ENCODE measurements at regions not wholly inside any gene's neighbourhood (a gene's known extent, or its start where the extent isn't known, plus 50 kb on each side); places are given as distances from the start of the nearest gene placed in this dataset.
A peak's percentile ranks its signal among the peaks of the same experiment; 100 is the strongest.

DNA sequence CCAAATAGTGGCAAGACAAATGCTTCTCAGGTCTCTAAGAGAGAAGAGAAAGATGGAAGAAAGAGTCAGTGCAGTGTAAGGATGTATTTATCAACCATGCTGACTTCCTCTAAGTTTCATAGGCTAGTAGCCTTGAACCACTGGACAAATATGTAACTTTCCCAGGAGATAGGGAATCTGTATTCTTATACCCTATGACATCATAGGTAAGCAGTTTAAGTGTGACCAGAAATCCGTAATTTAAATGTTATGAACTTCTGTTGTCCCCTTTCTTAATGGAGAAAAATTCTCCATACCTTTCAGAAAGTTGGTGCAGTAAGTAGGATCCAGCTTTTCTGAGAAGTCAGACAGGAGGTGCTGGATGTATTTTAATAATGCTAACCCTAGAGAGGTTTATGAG, 256.2 kb downstream of the LNPK start:
- Histone ChIP-seq H3K27ac (no peak overlapping the region), H3K4me1 (ENCODE audit: insufficient read depth) (peaks cover 19% of the 10 kb centered on the region), H3K9me3 (ENCODE audit: low read depth) (no peaks in the 10 kb centered on the region), H3K36me3 (ENCODE audit: low read depth) (no peaks in the 10 kb centered on the region), H3F3A (ENCODE audit: insufficient read depth) (peaks cover 15% of the 10 kb centered on the region), H3K79me2 (ENCODE audit: insufficient read depth) (no peaks in the 10 kb centered on the region), H3K4me2 (ENCODE audit: unreplicated experiment) (no peak overlapping the region), H3K27me3 (replicated peaks; ENCODE audit: insufficient read depth) (no peaks in the 10 kb centered on the region), H3K4me3 (no peak overlapping the region), H3K9ac (no peak overlapping the region), H3K9me2 (ENCODE audit: insufficient read depth) (no peaks in the 10 kb centered on the region), H4K20me1 (ENCODE audit: insufficient read depth) (no peaks in the 10 kb centered on the region), H2AFZ (no peak overlapping the region)
- in situ Hi-C loops (cut with MboI) = no loop called here
- WGBS, 2 experiments (ENCODE audit: low coverage in 1 of 2, low lambda C conversion rate in 2 of 2, missing lambda C conversion rate in 2 of 2) = 0% methylated on average over 1 of the region's 1 CpG
- no peak for TF ChIP-seq EZH2phosphoT487 (IDR thresholded peaks at IDR 0.05; ENCODE audit: insufficient read depth, low read depth)
- no peak for DNase-seq

DNA sequence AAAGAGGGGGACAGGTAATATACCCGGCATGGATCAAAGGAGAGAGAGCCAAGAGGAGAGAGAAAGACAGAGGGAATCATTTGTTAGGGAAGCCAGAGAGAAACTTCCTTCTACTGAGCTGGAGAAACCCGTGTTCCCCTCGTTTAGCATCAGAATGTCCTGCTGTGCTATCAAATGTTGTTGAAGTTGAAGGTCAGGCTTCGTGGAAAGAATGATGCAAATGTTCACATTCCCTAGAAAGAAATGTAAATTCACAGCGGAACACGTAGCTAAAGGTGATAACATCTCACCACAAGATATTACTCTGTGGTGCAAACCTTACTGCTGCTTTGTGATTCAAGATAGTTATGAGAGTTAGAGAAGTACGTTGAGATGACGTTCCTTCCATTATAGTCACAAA, 258.1 kb downstream of the LNPK start:
- Histone ChIP-seq H2AFZ (no peak overlapping the region), H3K9me2 (ENCODE audit: insufficient read depth) (no peaks in the 10 kb centered on the region)

DNA sequence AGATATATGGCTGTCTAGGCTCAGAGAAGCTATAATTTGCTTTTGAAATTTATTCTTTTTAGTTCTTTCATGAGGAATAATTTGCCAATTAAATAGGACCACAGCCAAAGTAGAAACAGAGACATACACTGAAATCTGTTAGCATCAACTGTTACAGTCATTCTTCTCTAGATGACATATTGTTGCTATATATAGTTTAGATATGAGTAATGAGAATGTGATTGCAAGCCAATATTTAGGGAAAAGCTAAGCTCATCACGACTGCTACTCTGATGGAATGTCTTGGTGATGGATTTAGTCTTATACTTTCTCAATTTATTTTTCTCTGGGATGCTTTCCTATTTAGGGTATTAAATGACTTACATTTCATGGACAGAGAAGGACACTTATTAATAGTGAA, 259.1 kb downstream of the LNPK start:
- peak overlapping the region; percentile 62 for H3K27ac ChIP-seq

More for the DNA sequence above, 258.1 kb downstream of the LNPK start:
- in situ Hi-C loops (cut with MboI) = no loop called here
- no peak overlapping the region for H3K27ac ChIP-seq
- no peak overlapping the region for H3K4me3 ChIP-seq
- DNase-seq = no peak
- no peak overlapping the region for H3K4me2 ChIP-seq (ENCODE audit: unreplicated experiment)
- TF ChIP-seq EZH2phosphoT487 (IDR thresholded peaks at IDR 0.05; ENCODE audit: insufficient read depth, low read depth) (no peak), EZH2 (IDR thresholded peaks at IDR 0.05; ENCODE audit: insufficient read depth, poor library complexity, severe bottlenecking) (no peak)
- peaks cover 15% of the 10 kb centered on the region for H3F3A ChIP-seq (ENCODE audit: insufficient read depth)
- H3K36me3 ChIP-seq (ENCODE audit: low read depth) = no peaks in the 10 kb centered on the region
- H3K27me3 ChIP-seq (replicated peaks; ENCODE audit: insufficient read depth) = no peaks in the 10 kb centered on the region
- 80 to 84% methylated on average over 8 of the region's 8 CpGs for WGBS, 2 experiments (ENCODE audit: low coverage in 1 of 2, low lambda C conversion rate in 2 of 2, missing lambda C conversion rate in 2 of 2)
- peaks cover 19% of the 10 kb centered on the region for H3K4me1 ChIP-seq (ENCODE audit: insufficient read depth)
- H3K9me3 ChIP-seq (ENCODE audit: low read depth) = no peaks in the 10 kb centered on the region
- no peaks in the 10 kb centered on the region for H3K79me2 ChIP-seq (ENCODE audit: insufficient read depth)
- no peak overlapping the region for H3K9ac ChIP-seq
- H4K20me1 ChIP-seq (ENCODE audit: insufficient read depth) = no peaks in the 10 kb centered on the region

DNA sequence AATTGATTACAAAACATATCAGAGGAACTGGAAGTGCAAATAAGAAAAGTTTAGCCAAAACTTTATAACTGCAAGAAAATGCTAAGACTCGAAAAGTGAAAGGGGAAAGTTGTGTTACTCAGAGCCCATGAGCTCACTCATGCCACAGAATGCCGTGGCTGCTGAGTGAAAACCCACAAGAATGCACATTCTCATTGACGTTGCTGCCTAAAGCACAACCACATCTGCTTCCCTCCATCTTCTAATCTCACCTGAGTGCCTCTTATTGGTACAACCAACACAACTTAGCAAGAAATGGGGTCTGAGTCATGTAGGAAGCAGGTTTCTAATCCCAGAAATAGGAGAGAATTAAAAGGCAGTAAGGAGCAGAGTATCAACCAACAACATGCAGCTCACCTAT, 259.7 kb downstream of the LNPK start:
- Histone ChIP-seq H4K20me1 (ENCODE audit: insufficient read depth) (no peaks in the 10 kb centered on the region), H2AFZ (no peak overlapping the region), H3K27ac (peak overlapping the region; percentile 62), H3K4me1 (ENCODE audit: insufficient read depth) (peaks cover 19% of the 10 kb centered on the region), H3K27me3 (replicated peaks; ENCODE audit: insufficient read depth) (no peaks in the 10 kb centered on the region), H3K79me2 (ENCODE audit: insufficient read depth) (no peaks in the 10 kb centered on the region), H3K36me3 (ENCODE audit: low read depth) (no peaks in the 10 kb centered on the region), H3K9ac (no peak overlapping the region), H3K9me3 (ENCODE audit: low read depth) (no peaks in the 10 kb centered on the region), H3K4me2 (ENCODE audit: unreplicated experiment) (peak overlapping the region; percentile 44), H3F3A (ENCODE audit: insufficient read depth) (peaks cover 15% of the 10 kb centered on the region), H3K9me2 (ENCODE audit: insufficient read depth) (no peaks in the 10 kb centered on the region), H3K4me3 (no peak overlapping the region)
- in situ Hi-C loops (cut with MboI) = no loop called here
- 6 to 15% methylated on average over 3 of the region's 3 CpGs for WGBS, 2 experiments (ENCODE audit: low coverage in 1 of 2, low lambda C conversion rate in 2 of 2, missing lambda C conversion rate in 2 of 2)
- TF ChIP-seq EZH2phosphoT487 (IDR thresholded peaks at IDR 0.05; ENCODE audit: insufficient read depth, low read depth) (no peak), EZH2 (IDR thresholded peaks at IDR 0.05; ENCODE audit: insufficient read depth, poor library complexity, severe bottlenecking) (no peak)
- DNase-seq = peak; percentile 90

More for the DNA sequence above, 259.1 kb downstream of the LNPK start:
- no peaks in the 10 kb centered on the region for H3K36me3 ChIP-seq (ENCODE audit: low read depth)
- peaks cover 19% of the 10 kb centered on the region for H3K4me1 ChIP-seq (ENCODE audit: insufficient read depth)
- H3K9me2 ChIP-seq (ENCODE audit: insufficient read depth) = no peaks in the 10 kb centered on the region
- no peaks in the 10 kb centered on the region for H4K20me1 ChIP-seq (ENCODE audit: insufficient read depth)
- H3K9ac ChIP-seq = no peak overlapping the region
- no peaks in the 10 kb centered on the region for H3K79me2 ChIP-seq (ENCODE audit: insufficient read depth)
- no peaks in the 10 kb centered on the region for H3K9me3 ChIP-seq (ENCODE audit: low read depth)
- H3F3A ChIP-seq (ENCODE audit: insufficient read depth) = peaks cover 15% of the 10 kb centered on the region
- H2AFZ ChIP-seq = no peak overlapping the region
- H3K4me2 ChIP-seq (ENCODE audit: unreplicated experiment) = peak overlapping the region; percentile 44
- H3K27me3 ChIP-seq (replicated peaks; ENCODE audit: insufficient read depth) = no peaks in the 10 kb centered on the region
- no peak overlapping the region for H3K4me3 ChIP-seq
- 9 to 10% methylated on average over 1 of the region's 1 CpG for WGBS, 2 experiments (ENCODE audit: low coverage in 1 of 2, low lambda C conversion rate in 2 of 2, missing lambda C conversion rate in 2 of 2)
- peak; percentile 75 for DNase-seq
- TF ChIP-seq EZH2 (IDR thresholded peaks at IDR 0.05; ENCODE audit: insufficient read depth, poor library complexity, severe bottlenecking) (no peak), EZH2phosphoT487 (IDR thresholded peaks at IDR 0.05; ENCODE audit: insufficient read depth, low read depth) (no peak)
- in situ Hi-C loops (cut with MboI) = no loop called here

DNA sequence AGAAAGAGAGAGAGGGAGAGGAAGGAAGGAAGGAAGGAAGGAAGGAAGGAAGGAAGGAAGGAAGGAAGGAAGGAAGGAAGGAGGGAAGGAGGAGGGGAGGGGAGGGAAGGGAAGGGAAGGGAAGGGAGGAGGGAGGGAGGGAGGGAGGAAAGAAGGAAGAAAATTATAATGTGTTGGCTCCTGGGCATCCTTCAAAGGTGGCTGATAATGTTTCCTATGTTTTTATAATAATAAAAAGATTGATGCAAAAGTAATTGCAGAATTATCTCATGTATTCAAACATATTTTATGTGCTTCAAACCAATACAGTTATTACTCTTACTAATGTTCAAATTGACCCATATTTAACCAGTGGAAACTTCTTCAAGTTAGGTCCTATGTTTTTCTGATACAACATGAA, 260.9 kb downstream of the LNPK start:
- Histone ChIP-seq H3K27ac (no peak overlapping the region), H3K4me1 (ENCODE audit: insufficient read depth) (peaks cover 19% of the 10 kb centered on the region), H4K20me1 (ENCODE audit: insufficient read depth) (no peaks in the 10 kb centered on the region), H3K27me3 (replicated peaks; ENCODE audit: insufficient read depth) (no peaks in the 10 kb centered on the region), H3K36me3 (ENCODE audit: low read depth) (no peaks in the 10 kb centered on the region), H3K9me2 (ENCODE audit: insufficient read depth) (no peaks in the 10 kb centered on the region), H3K79me2 (ENCODE audit: insufficient read depth) (no peaks in the 10 kb centered on the region), H3K9ac (no peak overlapping the region), H3K4me3 (no peak overlapping the region), H3K9me3 (ENCODE audit: low read depth) (no peaks in the 10 kb centered on the region), H3F3A (ENCODE audit: insufficient read depth) (peaks cover 15% of the 10 kb centered on the region), H3K4me2 (ENCODE audit: unreplicated experiment) (no peak overlapping the region), H2AFZ (no peak overlapping the region)
- no peak for DNase-seq
- in situ Hi-C loops (cut with MboI) = no loop called here
- TF ChIP-seq EZH2phosphoT487 (IDR thresholded peaks at IDR 0.05; ENCODE audit: insufficient read depth, low read depth) (no peak), EZH2 (IDR thresholded peaks at IDR 0.05; ENCODE audit: insufficient read depth, poor library complexity, severe bottlenecking) (no peak)

Measured in GM23248 (cell line).